ENCODE measurements at regions not wholly inside any gene's neighbourhood (a gene's known extent, or its start where the extent isn't known, plus 50 kb on each side); places are given as distances from the start of the nearest gene placed in this dataset.

GRCh38 chr5:33170411-33170810 lies 270.4 kb upstream of the TARS1 start:
- peaks cover 18% of the 10 kb centered on the region for H3K9me3 ChIP-seq (ENCODE audit: control insufficient read depth, low read length)
- no peaks in the 10 kb centered on the region for H3K36me3 ChIP-seq (ENCODE audit: control insufficient read depth, insufficient read depth, low read length)
- no peak overlapping the region for H3K4me3 ChIP-seq (ENCODE audit: extremely low read depth, insufficient read depth, low read length, poor library complexity, severe bottlenecking)
- no CpG with 5 or more reads among the region's 1 CpG for WGBS, 2 experiments (ENCODE audit: insufficient coverage in 2 of 2)
- H3K27ac ChIP-seq (ENCODE audit: low read depth, low read length, severe bottlenecking): no peak overlapping the region
- H3K4me1 ChIP-seq (ENCODE audit: control insufficient read depth, insufficient read depth, low read length, poor library complexity, severe bottlenecking): no peaks in the 10 kb centered on the region

GRCh38 chr5:33174383-33174782 lies 266.4 kb upstream of the TARS1 start:
- H3K36me3 ChIP-seq (ENCODE audit: control insufficient read depth, insufficient read depth, low read length): no peaks in the 10 kb centered on the region
- no peak overlapping the region for H3K27ac ChIP-seq (ENCODE audit: low read depth, low read length, severe bottlenecking)
- peaks cover 15% of the 10 kb centered on the region for H3K9me3 ChIP-seq (ENCODE audit: control insufficient read depth, low read length)
- WGBS, 2 experiments (ENCODE audit: insufficient coverage in 2 of 2): 91 to 93% methylated on average over 3 to 4 of the region's 5 CpGs
- no peak overlapping the region for H3K4me3 ChIP-seq (ENCODE audit: extremely low read depth, insufficient read depth, low read length, poor library complexity, severe bottlenecking)
- no peaks in the 10 kb centered on the region for H3K4me1 ChIP-seq (ENCODE audit: control insufficient read depth, insufficient read depth, low read length, poor library complexity, severe bottlenecking)

- WGBS, 2 experiments (ENCODE audit: insufficient coverage in 2 of 2): no CpG with 5 or more reads among the region's 2 CpGs
- Histone ChIP-seq H3K9me3 (ENCODE audit: control insufficient read depth, low read length) (no peaks in the 10 kb centered on the region), H3K27ac (ENCODE audit: low read depth, low read length, severe bottlenecking) (no peak overlapping the region), H3K36me3 (ENCODE audit: control insufficient read depth, insufficient read depth, low read length) (no peaks in the 10 kb centered on the region), H3K4me3 (ENCODE audit: extremely low read depth, insufficient read depth, low read length, poor library complexity, severe bottlenecking) (no peak overlapping the region), H3K4me1 (ENCODE audit: control insufficient read depth, insufficient read depth, low read length, poor library complexity, severe bottlenecking) (no peaks in the 10 kb centered on the region)
Measured at GRCh38 chr5:33179301-33179700, 261.5 kb upstream of the TARS1 start.

- H3K9me3 ChIP-seq (ENCODE audit: control insufficient read depth, low read length): no peaks in the 10 kb centered on the region
- 0 to 86% methylated on average over 1 of the region's 4 CpGs for WGBS, 2 experiments (ENCODE audit: insufficient coverage in 2 of 2)
- no peaks in the 10 kb centered on the region for H3K36me3 ChIP-seq (ENCODE audit: control insufficient read depth, insufficient read depth, low read length)
- no peak overlapping the region for H3K4me3 ChIP-seq (ENCODE audit: extremely low read depth, insufficient read depth, low read length, poor library complexity, severe bottlenecking)
- no peaks in the 10 kb centered on the region for H3K4me1 ChIP-seq (ENCODE audit: control insufficient read depth, insufficient read depth, low read length, poor library complexity, severe bottlenecking)
- H3K27ac ChIP-seq (ENCODE audit: low read depth, low read length, severe bottlenecking): no peak overlapping the region
Measured at GRCh38 chr5:33180900-33181299, 259.9 kb upstream of the TARS1 start.

GRCh38 chr5:33182986-33183385 lies 257.8 kb upstream of the TARS1 start:
- Histone ChIP-seq H3K36me3 (ENCODE audit: control insufficient read depth, insufficient read depth, low read length) (no peaks in the 10 kb centered on the region), H3K4me3 (ENCODE audit: extremely low read depth, insufficient read depth, low read length, poor library complexity, severe bottlenecking) (no peak overlapping the region), H3K4me1 (ENCODE audit: control insufficient read depth, insufficient read depth, low read length, poor library complexity, severe bottlenecking) (no peaks in the 10 kb centered on the region), H3K9me3 (ENCODE audit: control insufficient read depth, low read length) (no peaks in the 10 kb centered on the region), H3K27ac (ENCODE audit: low read depth, low read length, severe bottlenecking) (no peak overlapping the region)
- WGBS, 2 experiments (ENCODE audit: insufficient coverage in 2 of 2): 82 to 87% methylated on average over 2 to 3 of the region's 4 CpGs

- Histone ChIP-seq H3K4me1 (ENCODE audit: control insufficient read depth, insufficient read depth, low read length, poor library complexity, severe bottlenecking) (no peaks in the 10 kb centered on the region), H3K4me3 (ENCODE audit: extremely low read depth, insufficient read depth, low read length, poor library complexity, severe bottlenecking) (no peak overlapping the region), H3K27ac (ENCODE audit: low read depth, low read length, severe bottlenecking) (no peak overlapping the region), H3K9me3 (ENCODE audit: control insufficient read depth, low read length) (no peaks in the 10 kb centered on the region), H3K36me3 (ENCODE audit: control insufficient read depth, insufficient read depth, low read length) (no peaks in the 10 kb centered on the region)
- WGBS, 2 experiments (ENCODE audit: insufficient coverage in 2 of 2): no CpG with 5 or more reads among the region's 2 CpGs
Measured at GRCh38 chr5:33184367-33184766, 256.4 kb upstream of the TARS1 start.

- H3K4me3 ChIP-seq (ENCODE audit: extremely low read depth, insufficient read depth, low read length, poor library complexity, severe bottlenecking): no peak overlapping the region
- no peaks in the 10 kb centered on the region for H3K36me3 ChIP-seq (ENCODE audit: control insufficient read depth, insufficient read depth, low read length)
- no peaks in the 10 kb centered on the region for H3K9me3 ChIP-seq (ENCODE audit: control insufficient read depth, low read length)
- H3K4me1 ChIP-seq (ENCODE audit: control insufficient read depth, insufficient read depth, low read length, poor library complexity, severe bottlenecking): no peaks in the 10 kb centered on the region
- H3K27ac ChIP-seq (ENCODE audit: low read depth, low read length, severe bottlenecking): no peak overlapping the region
- WGBS, 2 experiments (ENCODE audit: insufficient coverage in 2 of 2): 79% methylated on average over 2 of the region's 4 CpGs; no CpG with 5 or more reads in 1 of the 2 experiments
Measured at GRCh38 chr5:33188089-33188488, 252.7 kb upstream of the TARS1 start.

- Histone ChIP-seq H3K4me1 (ENCODE audit: control insufficient read depth, insufficient read depth, low read length, poor library complexity, severe bottlenecking) (no peaks in the 10 kb centered on the region), H3K27ac (ENCODE audit: low read depth, low read length, severe bottlenecking) (no peak overlapping the region), H3K9me3 (ENCODE audit: control insufficient read depth, low read length) (peaks cover 8% of the 10 kb centered on the region), H3K4me3 (ENCODE audit: extremely low read depth, insufficient read depth, low read length, poor library complexity, severe bottlenecking) (no peak overlapping the region), H3K36me3 (ENCODE audit: control insufficient read depth, insufficient read depth, low read length) (no peaks in the 10 kb centered on the region)
Measured at GRCh38 chr5:33194914-33195313, 245.9 kb upstream of the TARS1 start.

GRCh38 chr5:33195431-33196165 lies 245.2 kb upstream of the TARS1 start:
- no peak overlapping the region for H3K27ac ChIP-seq (ENCODE audit: low read depth, low read length, severe bottlenecking)
- no peak overlapping the region for H3K4me3 ChIP-seq (ENCODE audit: extremely low read depth, insufficient read depth, low read length, poor library complexity, severe bottlenecking)
- peaks cover 8% of the 10 kb centered on the region for H3K9me3 ChIP-seq (ENCODE audit: control insufficient read depth, low read length)

GRCh38 chr5:33198836-33199235 lies 241.9 kb upstream of the TARS1 start:
- WGBS, 2 experiments (ENCODE audit: insufficient coverage in 2 of 2): no CpG with 5 or more reads among the region's 4 CpGs

More at GRCh38 chr5:33195431-33196165, 245.2 kb upstream of the TARS1 start:
- WGBS, 2 experiments (ENCODE audit: insufficient coverage in 2 of 2): 67% methylated on average over 1 of the region's 3 CpGs; no CpG with 5 or more reads in 1 of the 2 experiments
- H3K36me3 ChIP-seq (ENCODE audit: control insufficient read depth, insufficient read depth, low read length): no peaks in the 10 kb centered on the region
- H3K4me1 ChIP-seq (ENCODE audit: control insufficient read depth, insufficient read depth, low read length, poor library complexity, severe bottlenecking): no peaks in the 10 kb centered on the region

GRCh38 chr5:33203931-33204330 lies 236.8 kb upstream of the TARS1 start:
- Histone ChIP-seq H3K4me3 (ENCODE audit: extremely low read depth, insufficient read depth, low read length, poor library complexity, severe bottlenecking) (no peak overlapping the region), H3K27ac (ENCODE audit: low read depth, low read length, severe bottlenecking) (no peak overlapping the region), H3K36me3 (ENCODE audit: control insufficient read depth, insufficient read depth, low read length) (no peaks in the 10 kb centered on the region), H3K4me1 (ENCODE audit: control insufficient read depth, insufficient read depth, low read length, poor library complexity, severe bottlenecking) (no peaks in the 10 kb centered on the region), H3K9me3 (ENCODE audit: control insufficient read depth, low read length) (no peaks in the 10 kb centered on the region)
- WGBS, 2 experiments (ENCODE audit: insufficient coverage in 2 of 2): no CpG with 5 or more reads among the region's 1 CpG

More at GRCh38 chr5:33198836-33199235, 241.9 kb upstream of the TARS1 start:
- Histone ChIP-seq H3K9me3 (ENCODE audit: control insufficient read depth, low read length) (peaks cover 8% of the 10 kb centered on the region), H3K27ac (ENCODE audit: low read depth, low read length, severe bottlenecking) (no peak overlapping the region), H3K36me3 (ENCODE audit: control insufficient read depth, insufficient read depth, low read length) (no peaks in the 10 kb centered on the region), H3K4me3 (ENCODE audit: extremely low read depth, insufficient read depth, low read length, poor library complexity, severe bottlenecking) (no peak overlapping the region), H3K4me1 (ENCODE audit: control insufficient read depth, insufficient read depth, low read length, poor library complexity, severe bottlenecking) (no peaks in the 10 kb centered on the region)

Data from mesodermal cell (in vitro differentiated cells).